GM12892 (cell line): ENCODE measurements at regions not wholly inside any gene's neighbourhood (a gene's known extent, or its start where the extent isn't known, plus 50 kb on each side); places are given as distances from the start of the nearest gene placed in this dataset.
A peak's percentile ranks its signal among the peaks of the same experiment; 100 is the strongest.

Experiments
- DNase-seq: peaks from one replicate; pipeline ENCODE4 v3.0.0; 2011; ENCODE audit not compliant: insufficient read length
- FAIRE-seq: peaks from 2 replicates; lab custom pipeline; 2011; peaks lifted over from hg19 to GRCh38; lab: Jason Lieb, UNC
- POLR2A ChIP-seq: IDR thresholded peaks from 2 replicates; pipeline ENCODE4 v1.6.1; 2011; ENCODE audit warnings: low read depth, low read length, control low read depth
- POLR2AphosphoS5 ChIP-seq: IDR thresholded peaks from 2 replicates; pipeline ENCODE4 v1.6.1; 2011; ENCODE audit warnings: low read depth, low read length, control low read depth
- TAF1 ChIP-seq: IDR thresholded peaks from 2 replicates; pipeline ENCODE4 v1.6.1; 2011; ENCODE audit warnings: low read depth, mild to moderate bottlenecking, control low read depth, low read length, borderline replicate concordance

- DNase-seq (no peak), FAIRE-seq (no peak)
- TF ChIP-seq POLR2AphosphoS5 (no peak), TAF1 (no peak)
Measured at GRCh38 chr20:23151008-23151703, 65.0 kb upstream of the CD93 start.

- FAIRE-seq: no peak
- TF ChIP-seq POLR2A (no peak), POLR2AphosphoS5 (no peak), TAF1 (no peak)
- no peak for DNase-seq
Measured at GRCh38 chr20:23150304-23151007, 64.3 kb upstream of the CD93 start.

- TF ChIP-seq POLR2A: no peak
- TF ChIP-seq TAF1: no peak
- TF ChIP-seq POLR2AphosphoS5: no peak
- DNase-seq (no peak), FAIRE-seq (peak; percentile 42)
Measured at GRCh38 chr20:23149623-23150279, 63.6 kb upstream of the CD93 start.

- TF ChIP-seq POLR2A: no peak
- no peak for TF ChIP-seq POLR2AphosphoS5
- no peak for TF ChIP-seq TAF1
- no peak for DNase-seq
- no peak for FAIRE-seq
Measured at GRCh38 chr20:23148731-23149570, 62.8 kb upstream of the CD93 start.

DNA sequence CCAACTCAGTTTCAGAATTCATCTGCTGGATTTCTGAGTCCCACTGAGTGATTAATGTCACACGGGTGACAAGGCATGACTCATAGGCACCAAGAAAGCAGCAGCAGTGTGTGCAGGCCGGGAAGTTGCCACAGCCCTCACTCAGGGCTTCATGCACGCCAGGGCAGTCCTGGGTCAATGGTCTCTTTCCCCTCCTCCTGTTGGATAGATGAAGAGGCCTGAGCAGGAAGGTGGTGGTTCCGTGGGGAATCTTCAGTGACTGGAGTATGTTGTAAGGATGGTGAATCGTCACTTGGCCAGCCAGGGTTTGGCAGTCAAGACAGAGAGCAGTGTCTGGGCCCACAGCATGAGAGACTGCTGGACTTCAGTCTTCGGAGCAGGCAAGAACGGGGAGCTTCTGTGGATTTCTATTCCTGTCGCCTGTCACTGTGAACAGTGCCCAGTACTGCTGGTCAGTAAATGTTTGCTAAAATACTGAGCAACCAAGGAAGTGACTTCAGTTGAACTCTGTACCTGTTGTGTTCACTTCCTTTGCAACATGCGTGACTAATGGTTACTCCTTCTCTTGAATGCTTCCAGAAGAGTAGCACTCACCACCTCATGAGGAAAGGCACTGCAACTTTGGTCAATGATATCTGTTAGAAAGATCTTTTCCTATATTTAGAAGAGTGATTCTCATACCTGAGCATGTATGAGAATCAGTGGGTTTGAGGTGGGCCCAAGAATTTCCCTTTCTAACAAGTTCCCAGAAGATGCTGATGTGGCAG lies 62.0 kb upstream of the CD93 start:
- peak; percentile 79 for FAIRE-seq
- TF ChIP-seq POLR2A (peak; percentile 70), TAF1 (no peak), POLR2AphosphoS5 (peak; percentile 58)
- DNase-seq: no peak

DNA sequence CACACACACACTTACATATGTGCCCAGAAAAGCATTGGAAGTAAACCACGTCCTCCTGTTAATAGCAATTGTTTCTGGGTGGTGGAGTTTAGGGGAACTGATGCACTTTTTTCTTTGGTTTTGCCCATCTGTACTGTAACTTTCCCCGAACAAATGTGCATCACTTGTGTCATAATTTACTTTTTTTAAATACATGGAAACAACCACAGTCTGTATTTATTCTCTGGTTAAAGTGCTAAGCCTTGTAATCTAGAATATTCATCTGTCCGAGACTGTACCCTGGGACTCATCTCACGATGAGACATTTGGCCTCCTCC lies 61.5 kb upstream of the CD93 start:
- no peak for TF ChIP-seq POLR2AphosphoS5
- no peak for DNase-seq
- no peak for FAIRE-seq

- TF ChIP-seq TAF1: no peak
- no peak for TF ChIP-seq POLR2A
- no peak for TF ChIP-seq POLR2AphosphoS5
- FAIRE-seq (no peak), DNase-seq (no peak)
Measured at GRCh38 chr20:23146857-23147637, 60.9 kb upstream of the CD93 start.

DNA sequence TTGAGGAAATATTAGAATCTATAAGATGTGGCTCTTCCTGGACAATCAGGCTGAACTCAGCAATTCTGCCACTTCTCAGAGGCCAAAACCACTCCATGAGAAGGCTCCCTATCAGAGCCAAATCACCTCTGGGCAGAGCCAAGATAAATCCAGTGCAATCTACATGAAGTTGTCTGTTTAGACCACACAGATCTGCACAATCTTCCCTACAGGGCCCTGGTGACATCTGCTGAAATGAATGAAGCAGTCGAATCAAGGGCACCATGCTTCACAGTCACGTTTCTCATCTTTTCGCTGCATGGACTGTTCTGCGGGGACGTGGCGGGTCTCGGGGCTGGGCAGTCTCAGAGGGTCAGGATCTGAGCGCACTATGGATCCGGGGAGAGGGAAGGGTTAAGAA lies 60.1 kb upstream of the CD93 start:
- TF ChIP-seq TAF1 (no peak), POLR2A (no peak), POLR2AphosphoS5 (no peak)
- FAIRE-seq: no peak
- DNase-seq: no peak

DNA sequence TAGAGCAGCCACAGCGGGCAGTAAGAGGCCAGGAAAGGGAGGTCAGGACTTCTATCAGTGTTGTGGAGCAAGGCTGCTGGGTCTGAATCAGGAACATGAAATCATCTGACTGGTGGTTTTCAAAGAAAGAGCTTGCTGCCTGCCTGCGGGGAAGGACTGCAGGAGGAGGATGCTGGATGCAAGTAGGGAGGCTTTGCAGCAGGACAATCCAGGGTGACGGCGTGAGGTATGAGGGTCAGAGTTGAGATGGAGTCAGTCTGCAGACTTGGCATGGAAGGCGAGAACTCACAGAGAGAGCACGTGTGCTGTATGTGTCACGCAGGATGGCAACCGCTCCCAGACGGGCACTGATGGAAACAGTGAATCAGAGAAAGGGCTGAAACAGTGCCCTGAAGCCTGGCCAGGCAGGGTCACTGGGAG lies 59.2 kb upstream of the CD93 start:
- no peak for TF ChIP-seq POLR2A
- TF ChIP-seq POLR2AphosphoS5: no peak
- TF ChIP-seq TAF1: no peak

GRCh38 chr20:23144856-23145255 lies 58.7 kb upstream of the CD93 start:
- no peak for DNase-seq
- TF ChIP-seq POLR2AphosphoS5 (no peak), POLR2A (no peak), TAF1 (no peak)
- no peak for FAIRE-seq

More for the DNA sequence above, 59.2 kb upstream of the CD93 start:
- FAIRE-seq (no peak), DNase-seq (no peak)
